Brain microvascular endothelial cell (primary cell): ENCODE measurements at regions not wholly inside any gene's neighbourhood (a gene's known extent, or its start where the extent isn't known, plus 50 kb on each side); places are given as distances from the start of the nearest gene placed in this dataset.

ENCODE experiments used
- DNase-seq: peaks from one replicate; pipeline ENCODE4 v3.0.0-alpha.2; 2020
- H3K27ac ChIP-seq: fragments of 250-450 bp; sonication (Bioruptor Pico); 2 replicates; pipeline ENCODE4 v1.5.1; 2020; ENCODE audit warnings: mild to moderate bottlenecking, moderate library complexity
- H3K27me3 ChIP-seq: fragments of 250-450 bp; sonication (Bioruptor Pico); replicated peaks from 2 replicates; pipeline ENCODE4 v1.5.1; 2020; ENCODE audit warnings: mild to moderate bottlenecking
- H3K36me3 ChIP-seq: fragments of 250-450 bp; sonication (Bioruptor Pico); replicated peaks from 2 replicates; pipeline ENCODE4 v1.5.1; 2020; ENCODE audit warnings: mild to moderate bottlenecking
- H3K4me3 ChIP-seq: 2 replicates; pipeline ENCODE4 v1.5.1; 2011; ENCODE audit warnings: low read depth, mild to moderate bottlenecking, control low read depth, low read length, moderate library complexity
- in situ Hi-C: cut with HindIII; loops from 2 replicates; pipeline ENCODE4 v1.10.0; 2017; ENCODE audit warnings: low sequenced_read_pairs, low pct_ligation_motif_present
- TF ChIP-seq, protein P1 (sequence below): IDR thresholded peaks from 2 replicates; pipeline ENCODE4 v1.5.1; 2011; ENCODE audit warnings: low read depth, mild to moderate bottlenecking, moderate library complexity, low read length, control low read depth, inconsistent platforms; ENCODE audit errors: missing control alignments

DNA sequence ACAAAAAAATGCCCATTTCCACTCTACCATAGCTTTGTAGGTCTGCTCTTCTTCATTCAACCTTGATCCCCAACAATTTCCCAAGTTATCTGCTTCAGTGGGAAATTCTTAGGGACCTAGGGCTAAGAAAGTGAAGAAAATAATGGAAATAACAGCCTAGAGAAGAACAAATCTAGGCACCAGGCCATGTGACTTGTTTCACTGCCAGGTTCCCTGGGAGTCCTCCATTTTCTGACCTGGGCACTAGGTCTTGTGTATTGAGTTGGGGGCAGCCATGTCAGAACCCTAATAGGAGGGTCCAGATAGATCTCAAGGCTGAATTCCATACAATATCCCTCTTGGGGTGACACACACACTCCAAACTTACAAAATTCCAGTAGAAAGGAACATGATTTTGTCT, 194.6 kb upstream of the STK26 start:
- in situ Hi-C loops = no loop called here

DNA sequence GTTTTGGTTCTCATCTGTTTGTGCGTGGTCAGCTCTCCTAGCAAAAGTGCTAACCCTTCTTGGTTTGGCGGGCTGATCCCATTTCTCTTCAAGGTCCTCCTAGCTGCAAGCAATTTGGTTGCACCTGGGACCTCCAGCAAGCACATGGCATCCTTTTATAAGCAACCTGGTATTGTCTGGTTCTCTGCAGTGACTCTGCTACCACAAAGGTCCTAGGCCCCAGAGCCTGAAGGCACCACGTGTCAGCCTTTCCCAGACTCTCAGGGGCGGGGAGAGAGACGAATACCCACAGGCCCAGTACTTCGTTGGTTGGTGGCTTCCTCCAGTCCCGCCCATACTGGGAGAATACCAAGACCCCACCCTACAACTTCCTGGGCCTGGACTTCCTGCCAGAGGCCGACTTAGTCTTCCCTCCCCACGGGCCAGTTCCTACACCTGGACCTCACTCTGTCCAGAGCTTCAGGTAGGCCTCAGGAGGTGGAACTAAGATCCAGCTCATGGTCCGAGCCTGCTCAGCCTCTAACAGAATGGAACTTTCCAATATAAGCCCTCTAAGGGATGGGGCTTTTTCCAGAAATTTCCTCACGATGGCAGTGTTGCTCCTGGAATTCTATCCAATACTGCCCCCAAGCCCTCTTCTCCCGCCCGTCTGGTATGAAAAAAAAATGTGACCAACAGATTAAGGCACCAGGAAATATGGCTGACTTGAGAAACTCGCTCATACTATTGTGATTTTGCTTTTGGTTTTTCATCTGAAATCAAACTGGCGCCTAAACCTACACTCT, 192.5 kb upstream of the STK26 start:
- TF ChIP-seq, protein P1, sequence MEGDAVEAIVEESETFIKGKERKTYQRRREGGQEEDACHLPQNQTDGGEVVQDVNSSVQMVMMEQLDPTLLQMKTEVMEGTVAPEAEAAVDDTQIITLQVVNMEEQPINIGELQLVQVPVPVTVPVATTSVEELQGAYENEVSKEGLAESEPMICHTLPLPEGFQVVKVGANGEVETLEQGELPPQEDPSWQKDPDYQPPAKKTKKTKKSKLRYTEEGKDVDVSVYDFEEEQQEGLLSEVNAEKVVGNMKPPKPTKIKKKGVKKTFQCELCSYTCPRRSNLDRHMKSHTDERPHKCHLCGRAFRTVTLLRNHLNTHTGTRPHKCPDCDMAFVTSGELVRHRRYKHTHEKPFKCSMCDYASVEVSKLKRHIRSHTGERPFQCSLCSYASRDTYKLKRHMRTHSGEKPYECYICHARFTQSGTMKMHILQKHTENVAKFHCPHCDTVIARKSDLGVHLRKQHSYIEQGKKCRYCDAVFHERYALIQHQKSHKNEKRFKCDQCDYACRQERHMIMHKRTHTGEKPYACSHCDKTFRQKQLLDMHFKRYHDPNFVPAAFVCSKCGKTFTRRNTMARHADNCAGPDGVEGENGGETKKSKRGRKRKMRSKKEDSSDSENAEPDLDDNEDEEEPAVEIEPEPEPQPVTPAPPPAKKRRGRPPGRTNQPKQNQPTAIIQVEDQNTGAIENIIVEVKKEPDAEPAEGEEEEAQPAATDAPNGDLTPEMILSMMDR = peak; percentile 73
- Histone ChIP-seq H3K27ac (peak overlapping the region; percentile 54), H3K27me3 (peaks cover 2% of the 10 kb centered on the region)

More for the DNA sequence above, 194.6 kb upstream of the STK26 start:
- H3K4me3 ChIP-seq = no peak overlapping the region
- H3K27ac ChIP-seq = no peak overlapping the region
- DNase-seq = no peak
- H3K27me3 ChIP-seq = peaks cover 2% of the 10 kb centered on the region
- TF ChIP-seq, protein P1 = no peak
- H3K36me3 ChIP-seq = no peaks in the 10 kb centered on the region

DNA sequence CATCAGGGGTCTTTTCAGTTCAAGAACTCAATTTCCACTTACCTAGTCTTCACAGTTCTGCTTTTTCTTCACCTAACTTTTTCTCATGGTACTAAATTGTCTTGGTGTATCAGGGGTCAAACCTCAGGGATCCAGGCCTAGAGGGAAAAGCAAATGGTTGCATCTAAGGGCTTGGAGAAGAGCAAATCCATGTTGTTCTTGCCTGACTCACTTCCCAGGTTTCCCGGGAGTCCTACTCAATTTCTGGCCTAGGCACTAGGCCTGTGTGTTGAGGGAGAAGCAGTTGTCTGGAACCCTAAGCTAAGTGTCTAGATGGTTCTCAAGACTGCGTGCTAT, 191.9 kb upstream of the STK26 start:
- H3K4me3 ChIP-seq = peak overlapping the region; percentile 24
- H3K36me3 ChIP-seq = no peaks in the 10 kb centered on the region
- DNase-seq = peak; percentile 6
- TF ChIP-seq, protein P1 = no peak
- H3K27me3 ChIP-seq = peaks cover 2% of the 10 kb centered on the region
- in situ Hi-C loops = no loop called here
- H3K27ac ChIP-seq = peak overlapping the region; percentile 54

More for the DNA sequence above, 192.5 kb upstream of the STK26 start:
- in situ Hi-C loops = no loop called here
- peak overlapping the region; percentile 47 for H3K4me3 ChIP-seq
- DNase-seq = peak; percentile 78
- H3K36me3 ChIP-seq = no peaks in the 10 kb centered on the region

DNA sequence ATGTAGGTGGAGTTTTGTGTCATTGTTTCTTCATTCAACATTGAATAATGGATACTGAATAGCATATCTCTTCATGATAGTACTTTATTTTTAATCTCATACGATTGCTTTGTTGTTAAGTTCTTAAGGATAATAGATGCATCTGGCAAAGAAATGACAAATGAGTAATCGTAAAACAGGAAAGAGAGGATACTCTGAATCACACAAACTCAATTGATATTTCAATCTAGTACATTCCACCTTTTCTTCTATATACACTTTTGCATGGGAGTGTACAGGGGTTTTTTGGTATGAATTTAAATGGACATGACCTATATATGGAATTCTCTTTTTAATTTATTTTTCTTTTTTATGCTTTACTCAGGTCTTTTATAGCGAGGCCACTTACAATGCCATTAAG, 186.9 kb upstream of the STK26 start:
- Histone ChIP-seq H3K36me3 (no peaks in the 10 kb centered on the region), H3K4me3 (no peak overlapping the region), H3K27me3 (no peaks in the 10 kb centered on the region), H3K27ac (no peak overlapping the region)
- TF ChIP-seq, protein P1 = no peak
- in situ Hi-C loops = no loop called here
- no peak for DNase-seq

DNA sequence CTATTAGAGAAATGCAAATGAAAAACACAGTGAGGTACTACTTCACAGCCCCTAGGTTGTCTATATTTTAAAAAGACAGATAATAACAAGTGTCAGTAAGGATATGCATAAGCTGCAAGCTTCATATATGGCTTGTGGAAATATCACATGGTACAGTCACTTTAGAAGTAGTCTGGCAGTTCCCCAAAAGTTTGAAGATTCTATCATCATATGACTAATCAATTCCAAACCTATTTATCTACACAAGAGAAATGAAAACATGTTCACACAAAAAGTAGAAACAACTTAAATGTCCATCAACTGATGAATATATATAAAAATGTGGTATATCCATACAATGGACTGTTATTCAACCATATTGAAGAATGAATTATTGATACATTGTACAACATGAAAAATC, 185.8 kb upstream of the STK26 start:
- in situ Hi-C loops = no loop called here
- Histone ChIP-seq H3K27ac (no peak overlapping the region), H3K4me3 (no peak overlapping the region), H3K36me3 (no peaks in the 10 kb centered on the region), H3K27me3 (no peaks in the 10 kb centered on the region)
- TF ChIP-seq, protein P1 = no peak
- DNase-seq = no peak
